ENCODE measurements at regions not wholly inside any gene's neighbourhood (a gene's known extent, or its start where the extent isn't known, plus 50 kb on each side); places are given as distances from the start of the nearest gene placed in this dataset.

GRCh38 chr12:93029091-93029490, 100.0 kb upstream of the EEA1 start:
- H3K4me3 ChIP-seq (ENCODE audit: low read length), result no peak overlapping the region
- no peak overlapping the region for H3K9ac ChIP-seq (ENCODE audit: low read depth, low read length)
- 83% methylated on average over 4 of the region's 4 CpGs for WGBS
- H3K36me3 ChIP-seq (ENCODE audit: insufficient read depth, low read length), result no peaks in the 10 kb centered on the region
- no peaks in the 10 kb centered on the region for H3K9me3 ChIP-seq (ENCODE audit: insufficient read depth, low read depth, low read length)
- H3K27me3 ChIP-seq (ENCODE audit: insufficient read depth, low read length), result no peaks in the 10 kb centered on the region
- no peaks in the 10 kb centered on the region for H3K4me1 ChIP-seq (ENCODE audit: insufficient read depth, low read length)
- no peak overlapping the region for H3K27ac ChIP-seq (ENCODE audit: low read depth, low read length)

GRCh38 chr12:93031028-93031427, 101.9 kb upstream of the EEA1 start:
- WGBS, result 100% methylated on average over 1 of the region's 2 CpGs
- no peaks in the 10 kb centered on the region for H3K36me3 ChIP-seq (ENCODE audit: insufficient read depth, low read length)

GRCh38 chr12:93032758-93033157, 103.7 kb upstream of the EEA1 start:
- Histone ChIP-seq H3K4me1 (ENCODE audit: insufficient read depth, low read length) (no peaks in the 10 kb centered on the region), H3K9me3 (ENCODE audit: insufficient read depth, low read depth, low read length) (no peaks in the 10 kb centered on the region), H3K27me3 (ENCODE audit: insufficient read depth, low read length) (no peaks in the 10 kb centered on the region)

More at GRCh38 chr12:93031028-93031427, 101.9 kb upstream of the EEA1 start:
- no peak overlapping the region for H3K27ac ChIP-seq (ENCODE audit: low read depth, low read length)
- H3K4me3 ChIP-seq (ENCODE audit: low read length), result no peak overlapping the region
- no peaks in the 10 kb centered on the region for H3K27me3 ChIP-seq (ENCODE audit: insufficient read depth, low read length)
- H3K4me1 ChIP-seq (ENCODE audit: insufficient read depth, low read length), result no peaks in the 10 kb centered on the region
- no peaks in the 10 kb centered on the region for H3K9me3 ChIP-seq (ENCODE audit: insufficient read depth, low read depth, low read length)
- no peak overlapping the region for H3K9ac ChIP-seq (ENCODE audit: low read depth, low read length)

DNA sequence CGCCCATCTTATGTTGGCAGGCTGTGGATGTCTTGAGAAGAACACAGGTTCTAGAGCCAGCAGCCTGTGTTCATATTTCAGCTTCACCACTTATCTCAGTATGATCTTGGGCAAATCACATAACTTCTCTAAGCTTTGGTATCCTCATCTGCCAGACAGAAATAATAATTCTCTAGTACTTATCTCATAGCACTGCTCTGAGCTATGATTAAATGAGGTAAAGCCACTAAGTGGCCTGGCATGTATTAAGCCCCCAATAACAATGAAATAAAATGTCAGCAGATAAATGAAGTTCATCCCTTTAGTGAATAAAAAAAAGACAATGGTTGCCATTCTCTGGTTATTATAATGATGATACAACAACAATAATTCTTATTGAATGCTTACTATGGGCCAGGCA, 104.9 kb upstream of the EEA1 start:
- H3K36me3 ChIP-seq (ENCODE audit: insufficient read depth, low read length), result no peaks in the 10 kb centered on the region
- no peaks in the 10 kb centered on the region for H3K4me1 ChIP-seq (ENCODE audit: insufficient read depth, low read length)
- H3K9me3 ChIP-seq (ENCODE audit: insufficient read depth, low read depth, low read length), result no peaks in the 10 kb centered on the region
- no peak overlapping the region for H3K4me3 ChIP-seq (ENCODE audit: low read length)
- no peak overlapping the region for H3K27ac ChIP-seq (ENCODE audit: low read depth, low read length)
- no peaks in the 10 kb centered on the region for H3K27me3 ChIP-seq (ENCODE audit: insufficient read depth, low read length)
- WGBS, result 100% methylated on average over 1 of the region's 1 CpG
- no peak overlapping the region for H3K9ac ChIP-seq (ENCODE audit: low read depth, low read length)

More at GRCh38 chr12:93032758-93033157, 103.7 kb upstream of the EEA1 start:
- H3K9ac ChIP-seq (ENCODE audit: low read depth, low read length), result no peak overlapping the region
- H3K4me3 ChIP-seq (ENCODE audit: low read length), result no peak overlapping the region
- no peaks in the 10 kb centered on the region for H3K36me3 ChIP-seq (ENCODE audit: insufficient read depth, low read length)
- H3K27ac ChIP-seq (ENCODE audit: low read depth, low read length), result no peak overlapping the region

GRCh38 chr12:93039062-93039461, 110.0 kb upstream of the EEA1 start:
- Histone ChIP-seq H3K36me3 (ENCODE audit: insufficient read depth, low read length) (no peaks in the 10 kb centered on the region), H3K27me3 (ENCODE audit: insufficient read depth, low read length) (no peaks in the 10 kb centered on the region), H3K4me3 (ENCODE audit: low read length) (no peak overlapping the region), H3K9ac (ENCODE audit: low read depth, low read length) (no peak overlapping the region), H3K9me3 (ENCODE audit: insufficient read depth, low read depth, low read length) (no peaks in the 10 kb centered on the region), H3K27ac (ENCODE audit: low read depth, low read length) (no peak overlapping the region), H3K4me1 (ENCODE audit: insufficient read depth, low read length) (no peaks in the 10 kb centered on the region)
- WGBS, result 94% methylated on average over 3 of the region's 4 CpGs

- H3K36me3 ChIP-seq (ENCODE audit: insufficient read depth, low read length), result no peaks in the 10 kb centered on the region
- H3K9ac ChIP-seq (ENCODE audit: low read depth, low read length), result no peak overlapping the region
- no peaks in the 10 kb centered on the region for H3K27me3 ChIP-seq (ENCODE audit: insufficient read depth, low read length)
- no peaks in the 10 kb centered on the region for H3K9me3 ChIP-seq (ENCODE audit: insufficient read depth, low read depth, low read length)
- H3K4me3 ChIP-seq (ENCODE audit: low read length), result no peak overlapping the region
- no peak overlapping the region for H3K27ac ChIP-seq (ENCODE audit: low read depth, low read length)
- 96% methylated on average over 4 of the region's 4 CpGs for WGBS
- no peaks in the 10 kb centered on the region for H3K4me1 ChIP-seq (ENCODE audit: insufficient read depth, low read length)
Observed at GRCh38 chr12:93039930-93040329, 110.8 kb upstream of the EEA1 start.

- no peaks in the 10 kb centered on the region for H3K27me3 ChIP-seq (ENCODE audit: insufficient read depth, low read length)
- H3K27ac ChIP-seq (ENCODE audit: low read depth, low read length), result no peak overlapping the region
- 100% methylated on average over 1 of the region's 3 CpGs for WGBS
Observed at GRCh38 chr12:93040367-93040766, 111.3 kb upstream of the EEA1 start.

GRCh38 chr12:93041416-93041815, 112.3 kb upstream of the EEA1 start:
- H3K36me3 ChIP-seq (ENCODE audit: insufficient read depth, low read length), result no peaks in the 10 kb centered on the region
- no peaks in the 10 kb centered on the region for H3K4me1 ChIP-seq (ENCODE audit: insufficient read depth, low read length)
- no peaks in the 10 kb centered on the region for H3K9me3 ChIP-seq (ENCODE audit: insufficient read depth, low read depth, low read length)
- no peak overlapping the region for H3K27ac ChIP-seq (ENCODE audit: low read depth, low read length)
- no peaks in the 10 kb centered on the region for H3K27me3 ChIP-seq (ENCODE audit: insufficient read depth, low read length)
- H3K4me3 ChIP-seq (ENCODE audit: low read length), result no peak overlapping the region
- no peak overlapping the region for H3K9ac ChIP-seq (ENCODE audit: low read depth, low read length)

More at GRCh38 chr12:93040367-93040766, 111.3 kb upstream of the EEA1 start:
- H3K4me3 ChIP-seq (ENCODE audit: low read length), result no peak overlapping the region
- no peaks in the 10 kb centered on the region for H3K9me3 ChIP-seq (ENCODE audit: insufficient read depth, low read depth, low read length)
- H3K9ac ChIP-seq (ENCODE audit: low read depth, low read length), result no peak overlapping the region
- no peaks in the 10 kb centered on the region for H3K4me1 ChIP-seq (ENCODE audit: insufficient read depth, low read length)
- H3K36me3 ChIP-seq (ENCODE audit: insufficient read depth, low read length), result no peaks in the 10 kb centered on the region

DNA sequence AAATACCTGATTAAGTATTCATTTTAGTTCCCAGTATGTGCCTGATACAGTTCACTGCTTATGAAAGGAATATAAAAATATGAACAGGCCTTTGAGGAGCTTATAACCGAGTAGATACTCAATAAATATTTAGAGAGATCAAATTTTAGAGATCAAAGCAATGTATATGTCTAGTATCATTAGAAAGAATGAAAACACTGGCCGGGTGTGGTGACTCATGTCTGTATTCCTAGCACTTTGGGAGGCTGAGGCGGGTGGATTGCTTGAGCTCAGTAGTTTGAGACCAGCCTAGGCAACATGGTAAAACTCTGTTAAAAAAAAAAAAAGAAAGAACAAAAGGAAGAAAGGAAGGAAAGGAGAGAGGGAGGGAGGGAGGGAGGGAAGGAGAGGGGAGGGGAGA, 113.2 kb upstream of the EEA1 start:
- no peak overlapping the region for H3K4me3 ChIP-seq (ENCODE audit: low read length)
- no peak overlapping the region for H3K9ac ChIP-seq (ENCODE audit: low read depth, low read length)
- no peaks in the 10 kb centered on the region for H3K27me3 ChIP-seq (ENCODE audit: insufficient read depth, low read length)
- WGBS, result 77% methylated on average over 3 of the region's 3 CpGs
- no peaks in the 10 kb centered on the region for H3K9me3 ChIP-seq (ENCODE audit: insufficient read depth, low read depth, low read length)
- no peaks in the 10 kb centered on the region for H3K36me3 ChIP-seq (ENCODE audit: insufficient read depth, low read length)
- H3K27ac ChIP-seq (ENCODE audit: low read depth, low read length), result no peak overlapping the region
- H3K4me1 ChIP-seq (ENCODE audit: insufficient read depth, low read length), result no peaks in the 10 kb centered on the region

DNA sequence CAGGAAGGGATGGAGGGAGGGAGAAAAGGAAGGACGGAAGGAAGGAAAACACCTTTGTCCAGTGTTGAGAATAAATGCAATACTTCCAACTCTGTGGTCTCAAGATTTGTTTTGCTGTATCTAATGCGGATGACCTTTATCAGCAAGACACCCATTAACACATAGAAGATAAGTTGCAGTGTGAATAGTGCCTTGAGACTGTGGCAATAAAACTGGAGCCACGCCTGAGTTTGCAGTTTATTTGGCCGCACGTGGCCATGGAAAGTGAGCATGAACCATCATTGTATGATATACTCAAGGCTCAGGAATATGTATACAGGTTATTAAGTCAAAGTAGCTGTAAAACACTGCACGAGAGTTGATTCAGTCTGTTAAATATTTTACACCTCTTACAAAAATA, 113.6 kb upstream of the EEA1 start:
- no peaks in the 10 kb centered on the region for H3K27me3 ChIP-seq (ENCODE audit: insufficient read depth, low read length)
- H3K9me3 ChIP-seq (ENCODE audit: insufficient read depth, low read depth, low read length), result no peaks in the 10 kb centered on the region
- H3K36me3 ChIP-seq (ENCODE audit: insufficient read depth, low read length), result no peaks in the 10 kb centered on the region
- no peak overlapping the region for H3K9ac ChIP-seq (ENCODE audit: low read depth, low read length)
- no peak overlapping the region for H3K4me3 ChIP-seq (ENCODE audit: low read length)
- no peaks in the 10 kb centered on the region for H3K4me1 ChIP-seq (ENCODE audit: insufficient read depth, low read length)
- H3K27ac ChIP-seq (ENCODE audit: low read depth, low read length), result no peak overlapping the region
- 92% methylated on average over 4 of the region's 6 CpGs for WGBS

DNA sequence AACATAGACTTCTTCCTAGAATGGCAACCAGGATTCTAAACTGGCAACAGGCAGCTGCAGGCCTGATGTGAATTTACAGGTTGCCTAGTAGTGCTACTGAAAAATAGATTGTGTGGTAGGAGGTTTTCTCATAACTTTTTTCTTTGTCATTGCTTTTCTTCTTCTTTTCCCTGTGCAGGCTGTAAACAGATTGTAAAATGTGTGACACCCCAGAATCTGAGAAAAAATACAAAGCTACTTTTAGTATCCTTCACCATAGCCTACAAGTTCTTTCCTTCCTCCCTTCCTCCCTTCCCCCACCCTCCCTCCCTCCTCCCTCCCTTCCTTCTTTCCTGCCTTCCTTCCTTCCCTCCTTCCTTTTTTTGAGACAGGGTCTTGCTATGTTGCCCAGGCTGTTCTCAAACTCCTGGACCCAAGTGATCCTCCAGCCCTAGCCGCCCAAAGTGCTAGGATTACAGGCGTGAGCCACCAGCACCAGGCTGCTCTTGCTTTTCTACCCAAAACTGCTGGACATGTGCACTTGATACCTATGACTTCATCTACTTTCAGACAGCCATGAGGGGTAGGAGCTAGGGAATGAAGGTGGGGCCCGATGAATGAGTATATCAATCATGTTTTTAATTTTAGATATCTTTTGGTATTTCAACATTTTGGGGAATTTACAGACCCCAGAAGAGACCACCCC, 114.2 kb upstream of the EEA1 start:
- Histone ChIP-seq H3K4me3 (ENCODE audit: low read length) (no peak overlapping the region), H3K4me1 (ENCODE audit: insufficient read depth, low read length) (no peaks in the 10 kb centered on the region), H3K9ac (ENCODE audit: low read depth, low read length) (no peak overlapping the region), H3K27ac (ENCODE audit: low read depth, low read length) (no peak overlapping the region), H3K36me3 (ENCODE audit: insufficient read depth, low read length) (no peaks in the 10 kb centered on the region), H3K9me3 (ENCODE audit: insufficient read depth, low read depth, low read length) (no peaks in the 10 kb centered on the region), H3K27me3 (ENCODE audit: insufficient read depth, low read length) (no peaks in the 10 kb centered on the region)
- WGBS, result 88% methylated on average over 3 of the region's 3 CpGs

- no peak overlapping the region for H3K4me3 ChIP-seq (ENCODE audit: low read length)
- H3K9ac ChIP-seq (ENCODE audit: low read depth, low read length), result no peak overlapping the region
- no peaks in the 10 kb centered on the region for H3K9me3 ChIP-seq (ENCODE audit: insufficient read depth, low read depth, low read length)
- 88% methylated on average over 3 of the region's 3 CpGs for WGBS
- H3K36me3 ChIP-seq (ENCODE audit: insufficient read depth, low read length), result no peaks in the 10 kb centered on the region
- H3K27ac ChIP-seq (ENCODE audit: low read depth, low read length), result no peak overlapping the region
- H3K4me1 ChIP-seq (ENCODE audit: insufficient read depth, low read length), result no peaks in the 10 kb centered on the region
- H3K27me3 ChIP-seq (ENCODE audit: insufficient read depth, low read length), result no peaks in the 10 kb centered on the region
Observed at GRCh38 chr12:93043877-93044209, 114.7 kb upstream of the EEA1 start.

Measured in HUES64 (cell line).